ENCODE measurements at regions not wholly inside any gene's neighbourhood (a gene's known extent, or its start where the extent isn't known, plus 50 kb on each side); places are given as distances from the start of the nearest gene placed in this dataset.

DNA sequence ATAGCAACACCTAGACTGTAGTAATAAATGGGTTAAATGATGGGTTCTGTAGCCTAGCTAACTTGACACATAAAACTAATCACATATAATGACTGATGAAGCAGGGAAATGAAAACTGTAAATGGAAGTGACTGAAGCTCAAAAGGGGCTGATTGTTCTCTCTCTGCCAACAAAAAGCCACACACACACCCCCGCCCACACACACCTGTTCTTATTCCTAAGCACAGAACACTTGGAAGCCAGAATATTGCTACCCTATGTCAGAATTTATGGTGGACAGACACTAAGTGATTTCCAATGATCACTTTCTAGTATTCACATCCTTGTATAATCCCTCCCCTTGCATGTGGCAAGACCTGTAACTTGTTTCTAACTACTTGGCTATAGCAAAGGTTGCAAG is 603.5 kb downstream of the UTRN start:
- H3K27ac ChIP-seq = no peak overlapping the region
- no peaks in the 10 kb centered on the region for H3K27me3 ChIP-seq
- no peak overlapping the region for H3K4me3 ChIP-seq
- no peak for TF ChIP-seq CTCF (IDR thresholded peaks at IDR 0.05)
- DNase-seq = no peak
- H3K4me1 ChIP-seq = no peaks in the 10 kb centered on the region
- no peaks in the 10 kb centered on the region for H3K9me3 ChIP-seq
- no peaks in the 10 kb centered on the region for H3K36me3 ChIP-seq
- intact Hi-C loops (cut with DNase I; ENCODE audit: low total_unique reads) = no loop called here

DNA sequence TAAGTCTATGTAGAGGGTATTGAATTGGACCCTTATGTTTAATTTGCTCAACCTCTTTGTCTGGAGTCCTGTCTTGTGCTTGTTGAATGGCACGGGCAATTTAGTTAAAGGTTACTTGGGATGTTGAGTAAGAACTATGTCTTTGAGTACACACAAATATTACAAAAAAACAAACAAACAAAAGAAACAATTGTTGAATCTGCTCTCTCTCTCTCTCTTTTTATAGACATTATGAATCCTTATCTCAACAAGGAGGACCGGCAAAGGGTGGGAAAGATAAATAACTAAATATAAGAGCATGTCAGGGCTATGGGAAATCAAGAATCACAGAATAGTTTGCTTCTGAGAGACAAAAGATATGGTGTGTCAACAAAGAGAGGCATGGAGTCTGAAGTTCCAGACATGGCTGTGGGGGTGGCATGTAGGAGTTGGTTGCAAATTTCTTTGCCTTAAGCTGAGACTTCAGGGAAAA is 608.6 kb downstream of the UTRN start:
- intact Hi-C loops (cut with DNase I; ENCODE audit: low total_unique reads) = no loop called here
- no peak for DNase-seq
- no peak for TF ChIP-seq CTCF (IDR thresholded peaks at IDR 0.05)
- Histone ChIP-seq H3K27me3 (no peaks in the 10 kb centered on the region), H3K4me1 (no peaks in the 10 kb centered on the region), H3K4me3 (no peak overlapping the region), H3K9me3 (no peaks in the 10 kb centered on the region), H3K36me3 (no peaks in the 10 kb centered on the region), H3K27ac (no peak overlapping the region)

DNA sequence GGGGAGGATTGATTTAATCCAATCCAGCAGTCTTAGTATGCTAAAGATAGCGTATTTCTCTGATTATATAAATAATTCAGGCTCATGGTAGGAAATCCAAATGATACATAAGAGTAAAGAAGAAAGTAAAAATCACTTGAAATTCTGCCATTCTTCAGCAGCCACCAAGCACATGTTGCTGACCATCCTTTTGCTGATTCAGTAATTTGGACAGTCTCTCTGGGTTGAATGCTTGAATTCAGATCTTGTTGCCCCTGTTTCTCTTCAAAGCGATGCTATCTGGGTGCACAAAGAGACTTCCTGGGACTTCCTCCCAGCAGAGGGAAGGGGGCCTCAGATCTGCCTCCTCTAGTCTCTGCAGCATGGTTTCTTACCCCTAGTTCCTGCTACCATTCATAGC is 609.1 kb downstream of the UTRN start:
- no peak overlapping the region for H3K27ac ChIP-seq
- H3K4me1 ChIP-seq = no peaks in the 10 kb centered on the region
- TF ChIP-seq CTCF (IDR thresholded peaks at IDR 0.05) = no peak
- DNase-seq = no peak
- no peaks in the 10 kb centered on the region for H3K27me3 ChIP-seq
- intact Hi-C loops (cut with DNase I; ENCODE audit: low total_unique reads) = no loop called here
- H3K9me3 ChIP-seq = no peaks in the 10 kb centered on the region
- H3K36me3 ChIP-seq = no peaks in the 10 kb centered on the region
- H3K4me3 ChIP-seq = no peak overlapping the region

- Histone ChIP-seq H3K36me3 (no peaks in the 10 kb centered on the region), H3K27me3 (no peaks in the 10 kb centered on the region), H3K4me1 (no peaks in the 10 kb centered on the region), H3K27ac (no peak overlapping the region), H3K9me3 (no peaks in the 10 kb centered on the region), H3K4me3 (no peak overlapping the region)
- intact Hi-C loops (cut with DNase I; ENCODE audit: low total_unique reads) = no loop called here
- no peak for TF ChIP-seq CTCF (IDR thresholded peaks at IDR 0.05)
- no peak for DNase-seq
These were observed 610.5 kb downstream of the UTRN start for GRCh38 chr6:144895313-144896278.

GRCh38 chr6:144896289-144896688 is 611.2 kb downstream of the UTRN start:
- no peak for DNase-seq
- Histone ChIP-seq H3K27ac (no peak overlapping the region), H3K36me3 (no peaks in the 10 kb centered on the region), H3K9me3 (peaks cover 0 to under 1% (median 0%) of the 10 kb centered on the region in 3 donors), H3K4me3 (no peak overlapping the region), H3K4me1 (no peaks in the 10 kb centered on the region), H3K27me3 (no peaks in the 10 kb centered on the region)
- no peak for TF ChIP-seq CTCF (IDR thresholded peaks at IDR 0.05)
- intact Hi-C loops (cut with DNase I; ENCODE audit: low total_unique reads) = no loop called here

Measured in tibial artery (tissue), 4 donors.